Ovary (tissue), 7 donors: ENCODE measurements at regions not wholly inside any gene's neighbourhood (a gene's known extent, or its start where the extent isn't known, plus 50 kb on each side); places are given as distances from the start of the nearest gene placed in this dataset.

Experiments
- DNase-seq, 5 donors: peaks; one replicate each; pipeline ENCODE4 v3.0.0-alpha.2; 2019 to 2020
- H3K27ac ChIP-seq, 2 donors: fragments of 200-600 bp; one replicate each; pipeline versions ENCODE4 v1.5.1 to v1.8.0; 2019 to 2022
- H3K27me3 ChIP-seq: fragments of 200-600 bp; one replicate; pipeline ENCODE4 v1.8.0; 2022
- H3K36me3 ChIP-seq: fragments of 200-600 bp; sonication (generic); one replicate; pipeline ENCODE4 v1.5.1; 2019
- H3K4me1 ChIP-seq: one replicate; pipeline ENCODE4 v1.8.1; 2013; ENCODE audit warnings: mild to moderate bottlenecking, moderate library complexity; ENCODE audit not compliant: insufficient read depth
- H3K4me3 ChIP-seq: fragments of 200-600 bp; sonication (generic); one replicate; pipeline ENCODE4 v1.5.1; 2017
- H3K9me3 ChIP-seq, 2 donors: fragments of 200-600 bp in 1 of 2; sonication (generic) in 1 of 2; one replicate each; pipeline versions ENCODE4 v1.5.1 to v1.8.1; 2013 to 2019; ENCODE audit warnings: mild to moderate bottlenecking in 1 of 2, moderate library complexity in 1 of 2
- CTCF ChIP-seq, 3 donors: fragments of 450-650 bp in 2 of 3; fragments of 200-600 bp in 1 of 3; IDR thresholded peaks; one replicate each; pipeline versions ENCODE4 v1.5.1 to v1.8.0; 2016 to 2022; ENCODE audit warnings: antibody characterized with exemption in 3 of 3, mild to moderate bottlenecking in 1 of 3
- EP300 ChIP-seq: sonication (generic); formaldehyde crosslinking; IDR thresholded peaks from one replicate; pipeline ENCODE4 v1.6.1; 2017; ENCODE audit warnings: antibody characterized with exemption
- POLR2A ChIP-seq: fragments of 450-650 bp; IDR thresholded peaks from one replicate; pipeline ENCODE4 v1.6.1; 2017; ENCODE audit warnings: antibody characterized with exemption, mild to moderate bottlenecking, moderate library complexity
- WGBS, 3 donors: extraction: QIAGEN DNeasy Blood & Tissue Kit in 1 of 3; methylation state at CpG; one replicate each; pipeline versions ENCODE4 v1.1.5 to v1.1.7; 2013 to 2017; 5-methylcytosine and 5-hydroxymethylcytosine counted together
- intact Hi-C, 4 donors: fragments of 100-400 bp; cut with DNase I; formaldehyde crosslinking; loops; one replicate each; pipeline versions ENCODE4 v1.11.0 to v1.15.1; 2022 to 2023
- donor health status: DM: no; HTN: no; CAD: no; lungs with moderate emphysema.
- donor health status: DM: no; HTN: no; CAD: no.
- donor health status: Bipolar disorder and iron deficiency.
- donor health status: DM: no; HTN: no; CAD: no.
- donor health status: DM: yes; HTN: yes; CAD: no.

DNA sequence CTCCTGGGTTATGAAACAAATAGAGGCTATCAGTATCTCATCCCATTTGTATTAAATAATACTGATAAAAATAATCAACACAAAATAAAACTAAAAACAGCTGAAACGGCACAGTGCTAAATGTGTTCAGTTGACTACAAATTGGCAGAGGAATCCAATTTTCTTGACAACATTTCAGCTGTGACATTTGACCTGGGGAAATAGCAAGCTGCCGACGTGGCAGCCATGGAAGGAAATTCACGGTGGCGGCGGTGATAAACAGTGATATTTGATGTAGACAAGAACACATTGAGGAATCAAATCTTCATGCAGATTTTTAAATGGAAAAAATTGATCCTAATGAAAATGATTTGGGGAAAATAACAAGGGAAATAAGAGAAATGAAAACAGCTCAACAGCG, 159.1 kb upstream of the RTL1 start:
- no peaks in the 10 kb centered on the region for H3K36me3 ChIP-seq
- no peak for DNase-seq
- no peaks in the 10 kb centered on the region for H3K4me1 ChIP-seq
- no peaks in the 10 kb centered on the region for H3K27me3 ChIP-seq
- no peak for TF ChIP-seq EP300
- no peak for TF ChIP-seq CTCF (IDR thresholded peaks at IDR 0.05)
- TF ChIP-seq POLR2A, result no peak
- no peak overlapping the region for H3K4me3 ChIP-seq
- WGBS, 3 donors, result 60 to 70% (median 68%) methylated on average over 7 of the region's 7 CpGs
- intact Hi-C loops, result no loop called here
- no peaks in the 10 kb centered on the region for H3K9me3 ChIP-seq
- H3K27ac ChIP-seq, result no peak overlapping the region

DNA sequence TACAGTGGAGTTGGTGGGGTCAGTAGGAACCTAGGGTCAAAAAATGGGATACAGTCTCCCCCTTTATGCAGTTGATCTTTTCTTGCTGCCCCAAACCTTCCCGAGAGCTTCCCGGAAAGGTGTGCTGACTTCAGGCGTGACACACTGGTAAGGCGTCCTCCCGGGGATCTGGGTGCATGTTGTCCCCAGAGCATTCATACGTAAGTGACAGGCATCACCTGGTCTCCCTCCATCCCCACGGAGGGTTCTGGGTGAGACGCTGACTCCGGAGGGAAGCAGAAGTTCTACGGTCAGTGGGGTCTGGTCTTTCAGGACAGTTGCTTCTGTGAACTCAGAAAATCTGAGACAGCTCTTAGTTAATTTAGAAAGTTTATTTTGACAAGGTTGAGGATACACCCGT, 159.6 kb upstream of the RTL1 start:
- TF ChIP-seq POLR2A, result no peak
- no peak for TF ChIP-seq EP300
- no peak for TF ChIP-seq CTCF (IDR thresholded peaks at IDR 0.05)
- H3K27me3 ChIP-seq, result no peaks in the 10 kb centered on the region
- H3K4me1 ChIP-seq, result no peaks in the 10 kb centered on the region
- 90 to 93% (median 90%) methylated on average over 11 of the region's 11 CpGs for WGBS, 3 donors
- DNase-seq, result peak in 1 of 5 donors; percentile 20
- H3K36me3 ChIP-seq, result no peaks in the 10 kb centered on the region
- no peak overlapping the region for H3K4me3 ChIP-seq
- no peak overlapping the region for H3K27ac ChIP-seq
- intact Hi-C loops, result no loop called here
- H3K9me3 ChIP-seq, result no peaks in the 10 kb centered on the region

DNA sequence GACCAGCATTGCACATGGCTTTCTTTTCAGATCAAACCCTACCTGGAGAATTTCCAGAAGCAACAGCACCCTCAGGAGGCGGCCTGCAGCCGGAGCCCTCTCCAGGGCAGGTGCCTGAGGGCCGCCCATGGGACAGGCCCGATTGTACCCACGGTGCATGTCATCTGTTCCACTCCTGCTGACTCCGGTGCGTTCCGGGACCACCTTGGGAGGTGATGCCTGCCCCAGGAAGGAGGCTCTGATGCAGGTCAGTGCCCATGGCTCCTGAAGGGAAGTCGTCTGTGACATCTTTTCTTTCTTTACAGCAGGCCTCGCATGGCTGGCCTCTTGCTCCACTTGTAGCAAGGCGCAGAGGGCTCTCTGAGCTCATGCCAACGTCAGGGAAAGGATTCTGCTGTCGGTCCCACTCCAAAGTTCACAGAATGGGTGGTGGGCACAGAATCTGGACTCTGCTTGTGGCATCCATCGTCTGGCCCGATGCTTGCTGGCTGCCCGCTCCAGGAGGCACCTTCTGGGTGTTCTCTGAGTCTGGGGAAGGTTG, 160.7 kb upstream of the RTL1 start:
- Histone ChIP-seq H3K4me1 (no peaks in the 10 kb centered on the region), H3K36me3 (no peaks in the 10 kb centered on the region), H3K27ac (no peak overlapping the region), H3K4me3 (no peak overlapping the region), H3K9me3 (no peaks in the 10 kb centered on the region), H3K27me3 (no peaks in the 10 kb centered on the region)
- 92 to 93% (median 93%) methylated on average over 16 of the region's 16 CpGs for WGBS, 3 donors
- TF ChIP-seq EP300, result no peak
- TF ChIP-seq CTCF (IDR thresholded peaks at IDR 0.05), result no peak
- no peak for TF ChIP-seq POLR2A
- intact Hi-C loops, result no loop called here
- DNase-seq, result peak in 2 of 5 donors; percentile 18 to 30

GRCh38 chr14:101064718-101065117, 161.2 kb upstream of the RTL1 start:
- no peak for TF ChIP-seq POLR2A
- no peak for TF ChIP-seq EP300
- TF ChIP-seq CTCF (IDR thresholded peaks at IDR 0.05), result no peak
- no peak overlapping the region for H3K4me3 ChIP-seq
- H3K9me3 ChIP-seq, result no peaks in the 10 kb centered on the region
- no peaks in the 10 kb centered on the region for H3K36me3 ChIP-seq
- H3K4me1 ChIP-seq, result no peaks in the 10 kb centered on the region
- H3K27me3 ChIP-seq, result no peaks in the 10 kb centered on the region
- intact Hi-C loops, result no loop called here
- WGBS, 3 donors, result 94 to 96% (median 94%) methylated on average over 7 of the region's 7 CpGs
- H3K27ac ChIP-seq, result no peak overlapping the region
- peak in 2 of 5 donors; percentile 6 to 10 for DNase-seq
